GM21367 (cell line): ENCODE measurements at regions not wholly inside any gene's neighbourhood (a gene's known extent, or its start where the extent isn't known, plus 50 kb on each side); places are given as distances from the start of the nearest gene placed in this dataset.
"Not testable (repeated sequence)": the region's sequence is repeated elsewhere in the genome, so short reads cannot be mapped to it uniquely, and the experiment has no call there.

Experiments
- ATAC-seq: cut with Tn5 transposase; IDR thresholded peaks from one replicate; pipeline ENCODE4 v1.9.1; 2021; ENCODE audit not compliant: unreplicated experiment

- no peak for ATAC-seq
Observed at GRCh38 chr1:182003953-182004586, 57.4 kb downstream of the ZNF648 start.

- no peak for ATAC-seq
Observed at GRCh38 chr1:182003025-182003725, 58.3 kb downstream of the ZNF648 start.

- no peak for ATAC-seq
Observed at GRCh38 chr1:182002570-182002969, 58.9 kb downstream of the ZNF648 start.

GRCh38 chr1:181998858-181999257, 62.7 kb downstream of the ZNF648 start:
- no peak for ATAC-seq

GRCh38 chr1:181992072-181992471, 69.4 kb downstream of the ZNF648 start:
- ATAC-seq: no peak

- ATAC-seq: no peak
Observed at GRCh38 chr1:181990728-181991127, 70.8 kb downstream of the ZNF648 start.

GRCh38 chr1:181989261-181989920, 72.1 kb downstream of the ZNF648 start:
- ATAC-seq: no peak

GRCh38 chr1:181987996-181988395, 73.5 kb downstream of the ZNF648 start:
- ATAC-seq: no peak

- ATAC-seq: no peak
Observed at GRCh38 chr1:181987334-181987895, 74.1 kb downstream of the ZNF648 start.

- ATAC-seq: no peak
Observed at GRCh38 chr1:181986907-181987305, 74.6 kb downstream of the ZNF648 start.

GRCh38 chr1:181985936-181986906, 75.3 kb downstream of the ZNF648 start:
- ATAC-seq: no peak

- no peak for ATAC-seq
Observed at GRCh38 chr1:181985281-181985680, 76.2 kb downstream of the ZNF648 start.

- no peak for ATAC-seq
Observed at GRCh38 chr1:181984006-181984405, 77.5 kb downstream of the ZNF648 start.

GRCh38 chr1:181981821-181982220, 79.7 kb downstream of the ZNF648 start:
- no peak for ATAC-seq

- ATAC-seq: no peak
Observed at GRCh38 chr1:181972256-181972655, 89.3 kb downstream of the ZNF648 start.

- ATAC-seq: no peak
Observed at GRCh38 chr1:181971424-181971823, 90.1 kb downstream of the ZNF648 start.

- ATAC-seq: no peak
Observed at GRCh38 chr1:181969902-181970301, 91.6 kb downstream of the ZNF648 start.

GRCh38 chr1:181954696-181955095, 106.8 kb downstream of the ZNF648 start:
- not testable (repeated sequence) for ATAC-seq

- not testable (repeated sequence) for ATAC-seq
Observed at GRCh38 chr1:181954178-181954577, 107.3 kb downstream of the ZNF648 start.

- no peak for ATAC-seq
Observed at GRCh38 chr1:181953596-181953995, 107.9 kb downstream of the ZNF648 start.

GRCh38 chr1:181951213-181951612, 110.3 kb downstream of the ZNF648 start:
- ATAC-seq: no peak
